ENCODE measurements at regions not wholly inside any gene's neighbourhood (a gene's known extent, or its start where the extent isn't known, plus 50 kb on each side); places are given as distances from the start of the nearest gene placed in this dataset.

DNA sequence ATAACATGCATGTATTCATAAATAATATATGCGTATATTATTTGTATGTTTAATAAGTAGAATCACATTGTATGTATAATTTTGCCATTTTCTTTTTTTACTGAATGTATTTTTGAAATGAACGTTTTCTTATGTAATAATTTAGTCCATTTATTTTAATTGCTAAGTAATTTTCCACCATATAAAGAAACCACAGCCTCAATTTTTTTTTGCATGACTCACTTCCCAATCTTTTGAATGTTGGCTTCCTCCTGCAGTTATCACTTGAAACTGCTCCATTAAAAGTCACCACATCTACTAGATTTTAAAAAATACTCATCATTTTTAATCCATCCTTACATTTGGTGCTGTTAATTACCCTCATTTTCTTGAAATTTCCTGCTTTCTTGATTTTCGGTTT lies 363.3 kb upstream of the MEF2C start:
- TF ChIP-seq, protein P1, sequence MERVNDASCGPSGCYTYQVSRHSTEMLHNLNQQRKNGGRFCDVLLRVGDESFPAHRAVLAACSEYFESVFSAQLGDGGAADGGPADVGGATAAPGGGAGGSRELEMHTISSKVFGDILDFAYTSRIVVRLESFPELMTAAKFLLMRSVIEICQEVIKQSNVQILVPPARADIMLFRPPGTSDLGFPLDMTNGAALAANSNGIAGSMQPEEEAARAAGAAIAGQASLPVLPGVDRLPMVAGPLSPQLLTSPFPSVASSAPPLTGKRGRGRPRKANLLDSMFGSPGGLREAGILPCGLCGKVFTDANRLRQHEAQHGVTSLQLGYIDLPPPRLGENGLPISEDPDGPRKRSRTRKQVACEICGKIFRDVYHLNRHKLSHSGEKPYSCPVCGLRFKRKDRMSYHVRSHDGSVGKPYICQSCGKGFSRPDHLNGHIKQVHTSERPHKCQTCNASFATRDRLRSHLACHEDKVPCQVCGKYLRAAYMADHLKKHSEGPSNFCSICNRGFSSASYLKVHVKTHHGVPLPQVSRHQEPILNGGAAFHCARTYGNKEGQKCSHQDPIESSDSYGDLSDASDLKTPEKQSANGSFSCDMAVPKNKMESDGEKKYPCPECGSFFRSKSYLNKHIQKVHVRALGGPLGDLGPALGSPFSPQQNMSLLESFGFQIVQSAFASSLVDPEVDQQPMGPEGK (CRISPR knock-in tag; IDR thresholded peaks at IDR 0.05; ENCODE audit: borderline replicate concordance), result no peak
- TF ChIP-seq, protein P2, sequence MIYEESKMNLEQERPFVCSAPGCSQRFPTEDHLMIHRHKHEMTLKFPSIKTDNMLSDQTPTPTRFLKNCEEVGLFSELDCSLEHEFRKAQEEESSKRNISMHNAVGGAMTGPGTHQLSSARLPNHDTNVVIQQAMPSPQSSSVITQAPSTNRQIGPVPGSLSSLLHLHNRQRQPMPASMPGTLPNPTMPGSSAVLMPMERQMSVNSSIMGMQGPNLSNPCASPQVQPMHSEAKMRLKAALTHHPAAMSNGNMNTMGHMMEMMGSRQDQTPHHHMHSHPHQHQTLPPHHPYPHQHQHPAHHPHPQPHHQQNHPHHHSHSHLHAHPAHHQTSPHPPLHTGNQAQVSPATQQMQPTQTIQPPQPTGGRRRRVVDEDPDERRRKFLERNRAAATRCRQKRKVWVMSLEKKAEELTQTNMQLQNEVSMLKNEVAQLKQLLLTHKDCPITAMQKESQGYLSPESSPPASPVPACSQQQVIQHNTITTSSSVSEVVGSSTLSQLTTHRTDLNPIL (CRISPR knock-in tag; IDR thresholded peaks at IDR 0.05; ENCODE audit: low read depth), result no peak
- no peak for TF ChIP-seq ZNF565 (CRISPR knock-in tag; conservative IDR thresholded peaks at IDR 0.05; ENCODE audit: low read depth)
- no peak for TF ChIP-seq GLIS3 (CRISPR knock-in tag; IDR thresholded peaks at IDR 0.05)
- no peak for TF ChIP-seq ZNF70 (CRISPR knock-in tag; IDR thresholded peaks at IDR 0.05)
- TF ChIP-seq ESRRG (CRISPR knock-in tag; IDR thresholded peaks at IDR 0.05), result no peak
- no peak for TF ChIP-seq ZFP30 (CRISPR knock-in tag; IDR thresholded peaks at IDR 0.05)
- TF ChIP-seq TOX (CRISPR knock-in tag; IDR thresholded peaks at IDR 0.05; ENCODE audit: borderline replicate concordance), result no peak
- no peak for TF ChIP-seq SNAI2 (CRISPR knock-in tag; IDR thresholded peaks at IDR 0.05)
- TF ChIP-seq, protein P3, sequence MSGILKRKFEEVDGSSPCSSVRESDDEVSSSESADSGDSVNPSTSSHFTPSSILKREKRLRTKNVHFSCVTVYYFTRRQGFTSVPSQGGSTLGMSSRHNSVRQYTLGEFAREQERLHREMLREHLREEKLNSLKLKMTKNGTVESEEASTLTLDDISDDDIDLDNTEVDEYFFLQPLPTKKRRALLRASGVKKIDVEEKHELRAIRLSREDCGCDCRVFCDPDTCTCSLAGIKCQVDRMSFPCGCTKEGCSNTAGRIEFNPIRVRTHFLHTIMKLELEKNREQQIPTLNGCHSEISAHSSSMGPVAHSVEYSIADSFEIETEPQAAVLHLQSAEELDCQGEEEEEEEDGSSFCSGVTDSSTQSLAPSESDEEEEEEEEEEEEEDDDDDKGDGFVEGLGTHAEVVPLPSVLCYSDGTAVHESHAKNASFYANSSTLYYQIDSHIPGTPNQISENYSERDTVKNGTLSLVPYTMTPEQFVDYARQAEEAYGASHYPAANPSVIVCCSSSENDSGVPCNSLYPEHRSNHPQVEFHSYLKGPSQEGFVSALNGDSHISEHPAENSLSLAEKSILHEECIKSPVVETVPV (CRISPR knock-in tag; IDR thresholded peaks at IDR 0.05), result no peak
- no peak for TF ChIP-seq ZNF8 (CRISPR knock-in tag; IDR thresholded peaks at IDR 0.05)
- TF ChIP-seq ISL1 (CRISPR knock-in tag; IDR thresholded peaks at IDR 0.05), result no peak
- TF ChIP-seq RARB (CRISPR knock-in tag; IDR thresholded peaks at IDR 0.05), result no peak
- no peak for TF ChIP-seq TCF4 (CRISPR knock-in tag; IDR thresholded peaks at IDR 0.05; ENCODE audit: borderline replicate concordance)
- TF ChIP-seq ARNTL (CRISPR knock-in tag; IDR thresholded peaks at IDR 0.05; ENCODE audit: borderline replicate concordance, low read depth), result no peak
- TF ChIP-seq ZFP3 (CRISPR knock-in tag; IDR thresholded peaks at IDR 0.05), result no peak
- ATAC-seq, result no peak

DNA sequence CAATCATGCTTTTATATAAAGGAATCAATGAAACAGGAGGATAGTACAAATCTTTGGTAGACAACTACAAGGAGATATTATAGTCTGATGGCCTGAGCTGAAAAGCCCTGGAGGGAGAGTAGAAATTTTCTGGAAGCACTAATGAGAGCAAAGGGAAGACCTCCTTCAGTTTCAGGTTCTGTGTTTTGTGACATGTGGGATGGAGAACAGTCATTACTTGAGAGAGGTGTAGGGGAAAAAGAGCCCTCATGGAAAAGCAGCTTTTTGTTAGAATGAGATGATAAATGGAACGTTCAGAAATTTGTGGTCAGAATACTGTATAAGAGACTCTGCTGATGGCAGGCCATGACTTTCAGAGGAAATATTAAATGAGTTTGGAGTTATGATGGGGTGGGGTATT lies 360.6 kb upstream of the MEF2C start:
- TF ChIP-seq, protein P1 (CRISPR knock-in tag; IDR thresholded peaks at IDR 0.05; ENCODE audit: borderline replicate concordance), result no peak
- no peak for TF ChIP-seq CSDC2 (CRISPR knock-in tag; IDR thresholded peaks at IDR 0.05)
- no peak for TF ChIP-seq ZNF565 (CRISPR knock-in tag; conservative IDR thresholded peaks at IDR 0.05; ENCODE audit: low read depth)
- no peak for TF ChIP-seq ZFP30 (CRISPR knock-in tag; IDR thresholded peaks at IDR 0.05)
- no peak for TF ChIP-seq RARB (CRISPR knock-in tag; IDR thresholded peaks at IDR 0.05)
- TF ChIP-seq, protein P2 (CRISPR knock-in tag; IDR thresholded peaks at IDR 0.05; ENCODE audit: low read depth), result no peak
- no peak for TF ChIP-seq OSR1 (CRISPR knock-in tag; IDR thresholded peaks at IDR 0.05)
- TF ChIP-seq, protein P3 (CRISPR knock-in tag; IDR thresholded peaks at IDR 0.05), result no peak
- TF ChIP-seq PPARA (CRISPR knock-in tag; IDR thresholded peaks at IDR 0.05; ENCODE audit: borderline replicate concordance), result no peak
- no peak for TF ChIP-seq ZC3H10 (CRISPR knock-in tag; IDR thresholded peaks at IDR 0.05)
- no peak for ATAC-seq

DNA sequence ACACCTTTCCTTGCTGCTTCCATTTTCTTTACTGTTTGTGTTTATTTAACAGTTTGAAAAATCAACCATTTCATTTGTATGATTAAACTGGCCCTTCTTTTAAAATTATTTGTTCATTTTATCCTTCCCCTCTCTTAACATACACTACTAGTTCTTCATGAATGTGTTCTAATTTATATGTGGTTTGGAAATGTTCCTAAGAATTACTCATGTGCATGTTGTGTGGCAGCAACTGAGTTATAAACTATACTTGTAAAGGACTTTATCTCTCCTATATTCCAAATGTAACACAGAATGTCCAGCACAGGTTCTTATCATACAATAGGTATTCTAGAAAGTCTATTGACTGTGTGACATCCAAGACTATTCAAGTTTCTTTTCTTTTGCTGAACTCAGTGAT lies 358.2 kb upstream of the MEF2C start:
- TF ChIP-seq, protein P1 (CRISPR knock-in tag; IDR thresholded peaks at IDR 0.05; ENCODE audit: borderline replicate concordance), result no peak
- no peak for TF ChIP-seq ZNF70 (CRISPR knock-in tag; IDR thresholded peaks at IDR 0.05)
- peak; percentile 49; the same call in 2 of the 3 replicates for ATAC-seq
